Endothelial cell of hepatic sinusoid (primary cell): ENCODE measurements at regions not wholly inside any gene's neighbourhood (a gene's known extent, or its start where the extent isn't known, plus 50 kb on each side); places are given as distances from the start of the nearest gene placed in this dataset.

Source experiments
- in situ Hi-C: cut with HindIII; loops from 2 replicates; pipeline ENCODE4 v1.10.0; 2017; ENCODE audit warnings: low sequenced_read_pairs

GRCh38 chr14:76599559-76600287 lies 161.5 kb upstream of the VASH1 start:
- in situ Hi-C loops, result no loop called here

- in situ Hi-C loops, result no loop called here
Observed at GRCh38 chr14:76603713-76604112, 157.6 kb upstream of the VASH1 start.

- in situ Hi-C loops, result no loop called here
Observed at GRCh38 chr14:76607510-76607909, 153.8 kb upstream of the VASH1 start.

- in situ Hi-C loops, result no loop called here
Observed at GRCh38 chr14:76612654-76613053, 148.6 kb upstream of the VASH1 start.

GRCh38 chr14:76613616-76614015 lies 147.7 kb upstream of the VASH1 start:
- in situ Hi-C loops, result no loop called here

- in situ Hi-C loops, result loop anchor here (5.0 kb wide), 1 partner anchor 47 kb away; no protein-coding TSS in a partner anchor
Observed at GRCh38 chr14:76615331-76615730, 145.9 kb upstream of the VASH1 start.

GRCh38 chr14:76617440-76617839 lies 143.8 kb upstream of the VASH1 start:
- in situ Hi-C loops, result loop anchor here (5.0 kb wide), 1 partner anchor 45 kb away; no protein-coding TSS in a partner anchor

GRCh38 chr14:76636602-76637001 lies 124.7 kb upstream of the VASH1 start:
- in situ Hi-C loops, result no loop called here

GRCh38 chr14:76638841-76639240 lies 122.4 kb upstream of the VASH1 start:
- in situ Hi-C loops, result no loop called here

GRCh38 chr14:76639606-76640229 lies 121.5 kb upstream of the VASH1 start:
- in situ Hi-C loops, result no loop called here

- in situ Hi-C loops, result no loop called here
Observed at GRCh38 chr14:76640923-76641395, 120.3 kb upstream of the VASH1 start.

GRCh38 chr14:76641541-76641940 lies 119.7 kb upstream of the VASH1 start:
- in situ Hi-C loops, result no loop called here

GRCh38 chr14:76643887-76644286 lies 117.4 kb upstream of the VASH1 start:
- in situ Hi-C loops, result no loop called here

GRCh38 chr14:76644855-76645518 lies 116.3 kb upstream of the VASH1 start:
- in situ Hi-C loops, result no loop called here

GRCh38 chr14:76647697-76648298 lies 113.5 kb upstream of the VASH1 start:
- in situ Hi-C loops, result no loop called here

- in situ Hi-C loops, result no loop called here
Observed at GRCh38 chr14:76651410-76652055, 109.7 kb upstream of the VASH1 start.

- in situ Hi-C loops, result no loop called here
Observed at GRCh38 chr14:76653875-76654572, 107.2 kb upstream of the VASH1 start.

GRCh38 chr14:76654573-76655108 lies 106.6 kb upstream of the VASH1 start:
- in situ Hi-C loops, result no loop called here

GRCh38 chr14:76655331-76655730 lies 105.9 kb upstream of the VASH1 start:
- in situ Hi-C loops, result no loop called here

- in situ Hi-C loops, result no loop called here
Observed at GRCh38 chr14:76656592-76656991, 104.7 kb upstream of the VASH1 start.
